NCI-H2227 (cell line): ENCODE measurements at regions not wholly inside any gene's neighbourhood (a gene's known extent, or its start where the extent isn't known, plus 50 kb on each side); places are given as distances from the start of the nearest gene placed in this dataset.

ENCODE experiments used
- DNase-seq: peaks from one replicate; lab custom pipeline; 2025; ENCODE audit not compliant: unreplicated experiment; lab: John Stamatoyannopoulos, UW

DNA sequence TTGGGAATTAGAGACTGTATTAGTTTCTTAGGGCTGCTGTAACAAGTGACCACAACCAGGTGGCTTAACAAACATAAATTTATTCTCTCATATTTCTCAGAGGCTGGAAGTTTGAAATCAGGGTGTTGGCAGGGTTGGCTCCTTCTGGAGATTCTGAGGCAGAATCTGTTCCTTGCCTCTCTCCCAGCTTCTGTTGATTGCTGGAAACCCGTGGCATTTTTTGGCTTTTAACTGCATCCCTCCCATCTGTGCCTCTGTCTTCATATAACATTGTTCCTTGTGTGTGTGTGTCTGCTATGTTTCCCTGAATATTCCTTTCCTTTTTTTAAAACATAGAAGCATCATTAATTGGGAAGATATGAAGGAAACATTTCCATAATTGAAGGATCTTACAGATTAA, 448.1 kb upstream of the DCC start:
- DNase-seq = no peak

DNA sequence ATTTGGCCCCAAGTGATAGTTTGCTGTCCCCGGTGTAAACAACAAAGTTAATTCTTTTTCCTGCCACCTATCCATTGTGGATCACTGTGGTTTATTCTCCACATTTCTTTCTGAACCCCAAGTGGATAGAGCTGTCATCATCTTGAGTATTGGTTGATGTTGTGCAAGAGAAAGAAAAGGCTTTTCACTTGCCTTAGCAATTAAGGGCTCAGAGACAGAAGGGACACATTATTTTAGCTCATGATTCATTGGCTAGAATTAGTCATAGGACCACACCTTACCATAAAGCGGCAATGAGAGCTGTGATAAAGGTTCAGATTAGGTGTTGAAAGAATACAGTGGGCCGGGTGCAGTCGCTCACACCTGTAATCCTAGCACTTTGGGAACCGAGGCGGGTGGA, 442.1 kb upstream of the DCC start:
- DNase-seq = no peak

DNA sequence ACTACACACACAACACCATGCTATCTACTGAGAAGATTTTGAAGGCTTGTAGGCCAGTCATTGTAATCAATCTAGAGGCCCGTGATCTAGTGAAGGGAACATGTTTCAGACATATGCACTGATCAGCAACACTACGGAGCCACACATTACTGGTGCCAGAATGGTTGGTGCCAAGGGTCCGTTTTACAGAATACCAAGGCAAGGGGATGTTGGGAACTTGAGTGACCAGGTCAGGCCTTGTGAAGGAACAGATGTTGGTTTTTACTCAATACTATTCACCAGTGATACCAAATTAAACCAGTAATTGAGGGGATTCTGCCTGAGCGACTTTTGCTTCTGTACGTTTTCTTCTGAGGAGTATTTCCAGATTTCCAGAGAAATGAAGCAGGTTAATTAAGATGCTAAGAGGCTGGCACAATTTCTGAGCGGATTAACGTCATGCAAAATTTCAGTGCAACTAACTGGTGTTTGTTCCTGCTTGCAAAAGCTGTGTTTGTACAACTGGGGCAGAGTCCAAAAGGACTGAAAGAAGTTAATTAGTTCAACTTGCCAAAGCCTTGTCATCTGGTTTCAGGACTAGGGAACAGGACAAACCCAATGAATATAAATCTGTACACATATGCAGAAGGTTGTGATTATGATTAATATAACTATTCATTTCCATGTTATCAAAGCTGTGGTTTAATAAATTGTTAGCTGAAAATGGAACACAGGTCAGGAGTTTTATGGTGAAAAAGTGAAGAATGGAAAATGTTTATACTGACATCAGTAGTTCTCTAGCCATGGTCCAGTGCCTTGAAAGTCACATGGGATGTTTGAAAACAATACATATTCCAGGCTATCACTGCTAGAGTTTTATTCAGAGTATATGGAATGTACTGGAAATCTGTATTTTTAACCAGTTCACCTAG, 432.1 kb upstream of the DCC start:
- no peak for DNase-seq

DNA sequence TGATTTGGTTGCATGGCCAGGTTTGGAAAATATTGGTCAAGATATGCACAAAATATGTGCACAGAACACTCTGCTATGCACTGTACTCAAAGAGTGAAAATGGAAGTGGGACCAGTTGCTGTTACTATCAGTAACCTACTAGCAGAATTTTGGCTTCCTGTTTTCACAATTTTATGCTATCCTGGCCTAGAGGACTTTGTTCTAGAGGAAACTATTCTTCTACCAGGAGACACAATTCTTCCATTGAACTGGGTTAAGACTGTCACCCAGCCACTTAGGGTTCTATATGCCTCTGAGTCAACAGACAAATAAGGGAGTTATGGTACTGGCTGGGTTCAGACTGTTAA, 431.4 kb upstream of the DCC start:
- DNase-seq = no peak

DNA sequence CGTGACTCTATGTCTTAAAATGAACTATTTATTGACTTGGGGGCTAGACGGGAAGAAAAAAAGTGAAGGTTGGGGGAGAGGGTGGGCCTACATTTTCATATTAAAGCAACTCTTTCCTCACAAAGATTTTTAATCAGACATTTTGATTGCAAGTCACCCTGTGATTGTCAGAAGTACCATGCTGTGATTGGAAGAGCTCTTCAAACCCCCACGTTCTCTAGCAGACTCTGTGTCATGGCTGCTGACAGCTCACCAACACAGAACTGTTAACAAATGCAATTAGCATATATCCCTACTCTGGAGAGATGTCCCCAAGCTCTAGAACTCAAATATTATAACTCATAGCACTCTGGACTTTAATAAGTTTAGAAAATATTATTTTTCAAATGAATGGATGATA, 428.4 kb upstream of the DCC start:
- no peak for DNase-seq

- no peak for DNase-seq
Observed at GRCh38 chr18:51912381-51912780, 427.6 kb upstream of the DCC start.

GRCh38 chr18:51915176-51915575, 424.8 kb upstream of the DCC start:
- no peak for DNase-seq

DNA sequence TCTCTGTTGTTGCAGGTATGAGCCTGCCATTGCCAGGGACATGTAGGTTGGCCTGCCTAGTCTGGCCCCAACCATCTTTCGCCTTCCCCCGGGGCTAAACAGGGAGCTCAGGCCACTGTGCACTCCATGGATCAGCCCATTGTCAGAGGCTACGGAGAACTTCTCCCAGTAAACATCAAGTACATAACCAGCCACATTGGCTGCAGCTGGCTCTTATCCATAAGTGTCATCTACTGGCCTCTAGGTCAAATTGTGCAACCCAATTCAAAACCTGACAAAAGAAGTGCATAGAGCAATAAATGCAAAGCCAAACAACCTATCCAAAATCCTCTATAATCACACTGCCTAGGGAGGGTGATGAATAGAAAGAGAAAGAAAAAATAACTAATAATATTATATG, 418.1 kb upstream of the DCC start:
- no peak for DNase-seq

DNA sequence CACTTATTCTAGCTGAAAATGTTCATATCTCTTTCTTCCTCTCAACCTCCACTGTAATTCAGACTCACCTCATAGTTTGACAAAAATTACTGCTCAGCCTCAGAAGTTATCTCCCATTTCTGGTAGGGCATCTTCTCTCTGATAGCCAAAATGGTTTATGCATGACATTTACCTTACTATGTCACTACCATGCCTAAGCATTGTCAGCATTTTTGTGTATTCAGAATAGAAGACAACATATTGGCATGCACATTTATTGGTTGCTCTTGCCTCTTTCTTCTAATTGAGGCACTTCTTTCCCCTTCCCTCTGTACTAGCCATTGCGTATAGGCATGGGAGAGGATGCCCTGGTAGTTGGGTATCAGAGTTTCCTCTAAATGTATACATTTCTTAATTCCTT, 406.1 kb upstream of the DCC start:
- DNase-seq = no peak

GRCh38 chr18:51936115-51936514, 403.9 kb upstream of the DCC start:
- DNase-seq = no peak

GRCh38 chr18:51941999-51942398, 398.0 kb upstream of the DCC start:
- DNase-seq = no peak

DNA sequence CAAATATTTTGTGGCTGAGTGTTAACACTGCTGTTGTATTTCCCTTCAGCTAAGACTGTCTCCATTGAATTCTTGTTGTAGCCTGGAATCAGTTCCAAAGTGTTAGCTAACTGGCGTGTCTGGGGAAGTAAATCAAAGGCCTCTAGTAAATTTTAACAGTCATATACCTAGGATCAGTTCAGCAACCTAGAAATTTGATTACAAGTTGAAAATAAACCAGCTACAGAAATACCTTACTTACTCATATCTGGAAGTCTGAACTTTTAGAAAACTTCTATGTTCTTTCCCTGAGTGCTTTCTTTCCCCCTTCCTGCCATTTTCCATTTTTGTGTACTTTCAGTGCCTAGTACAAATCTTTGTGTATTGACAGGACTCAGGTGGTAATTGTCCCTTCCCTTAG, 396.7 kb upstream of the DCC start:
- DNase-seq = no peak

DNA sequence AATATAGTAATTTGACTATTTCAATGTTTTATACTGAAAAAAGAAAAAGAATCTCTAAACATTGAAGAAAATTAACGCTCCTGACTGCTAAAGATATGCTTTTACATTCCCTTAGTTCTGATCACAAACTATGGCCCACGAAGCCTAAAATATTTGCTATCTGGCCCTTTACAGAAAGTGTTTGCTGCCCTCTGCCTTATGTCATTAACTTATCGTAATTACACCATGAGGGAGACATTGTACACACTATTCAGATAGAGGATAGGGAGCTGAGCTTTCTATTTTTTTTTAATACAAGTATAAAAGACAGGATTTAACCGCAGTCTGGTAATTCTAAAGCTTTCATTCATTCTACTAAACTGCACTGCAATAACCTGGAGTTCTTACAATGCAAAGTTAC, 393.1 kb upstream of the DCC start:
- no peak for DNase-seq

GRCh38 chr18:51952844-51953243, 387.2 kb upstream of the DCC start:
- DNase-seq = no peak

DNA sequence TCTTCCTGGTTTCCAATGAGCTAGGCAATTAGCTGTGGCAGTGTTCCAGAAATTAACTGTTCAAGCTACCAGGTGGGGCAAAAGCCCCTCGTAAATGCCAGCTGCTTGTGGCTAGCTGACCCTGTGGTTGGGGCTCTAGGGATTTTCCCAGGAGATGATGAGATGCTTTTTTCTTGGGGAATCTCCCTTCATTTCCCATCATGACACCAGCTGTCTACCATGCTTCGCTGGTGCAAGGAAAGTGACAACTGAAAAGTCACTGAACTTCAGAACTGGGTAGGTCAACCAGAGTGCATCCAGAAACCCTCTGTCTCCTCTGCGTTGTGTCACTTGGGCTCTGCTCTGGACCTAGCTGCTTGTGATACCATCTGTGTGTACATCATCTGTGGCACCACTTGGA, 386.5 kb upstream of the DCC start:
- DNase-seq = no peak

GRCh38 chr18:51955136-51955535, 384.9 kb upstream of the DCC start:
- DNase-seq = no peak

GRCh38 chr18:51957001-51957400, 383.0 kb upstream of the DCC start:
- DNase-seq = no peak

DNA sequence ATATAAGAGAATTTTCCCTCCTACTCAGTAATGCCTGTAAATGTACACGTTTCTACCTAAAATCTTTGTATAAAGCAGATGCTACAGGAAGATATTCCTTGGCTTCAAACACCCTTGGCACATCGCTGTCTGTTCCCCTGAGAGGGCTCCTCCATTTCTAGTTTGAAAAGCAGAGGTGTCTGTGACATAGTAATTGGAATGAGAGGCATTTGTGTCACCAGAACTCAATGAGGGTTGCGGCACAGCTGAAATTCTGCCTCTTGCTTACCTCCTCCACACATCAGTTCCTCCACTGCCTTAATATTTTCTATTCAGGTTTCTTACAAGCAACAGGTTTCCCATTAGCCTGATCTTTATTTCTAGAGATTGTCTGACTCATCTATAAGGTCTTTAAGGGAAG, 359.9 kb upstream of the DCC start:
- no peak for DNase-seq

DNA sequence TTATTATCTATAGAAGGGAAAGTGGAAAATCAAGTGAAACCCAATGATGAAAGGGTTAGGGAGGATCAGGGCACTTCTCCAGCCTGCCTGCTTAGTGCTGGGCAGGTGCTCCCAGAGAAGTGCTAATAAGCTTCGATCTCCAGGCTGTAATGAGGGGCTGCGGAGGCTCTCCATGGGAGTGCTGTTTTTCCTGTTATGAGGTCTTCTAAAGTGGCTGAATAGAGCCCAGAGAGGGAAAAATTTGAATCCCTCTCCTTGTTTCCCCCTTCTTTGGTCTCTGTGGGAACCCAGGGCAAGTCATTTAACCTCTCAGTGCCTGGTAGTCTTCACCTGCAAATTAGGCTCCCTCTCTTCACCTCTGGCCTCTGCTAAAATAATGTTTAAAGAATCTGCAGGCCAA, 351.7 kb upstream of the DCC start:
- peak; percentile 84 for DNase-seq

GRCh38 chr18:51997129-51997528, 342.9 kb upstream of the DCC start:
- no peak for DNase-seq

GRCh38 chr18:51998066-51998465, 341.9 kb upstream of the DCC start:
- no peak for DNase-seq

DNA sequence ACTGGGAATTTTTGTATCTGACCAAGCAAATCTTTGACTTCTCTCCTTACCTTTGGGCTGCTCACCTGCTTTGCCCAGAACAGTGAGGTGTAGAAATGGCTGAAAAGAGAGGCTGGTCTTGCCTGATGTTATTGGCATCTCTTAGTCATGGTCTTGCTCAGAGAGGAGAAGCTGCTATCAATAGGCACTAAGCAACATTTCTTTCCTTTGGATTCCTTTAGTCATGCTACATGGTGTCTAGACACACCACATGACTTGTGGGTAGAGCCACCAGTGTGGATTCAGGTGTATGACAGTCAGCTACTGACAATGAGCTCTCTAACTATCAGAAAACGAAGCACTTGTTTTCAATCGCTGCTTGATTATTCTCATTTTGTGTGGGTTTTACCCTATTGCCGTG, 341.3 kb upstream of the DCC start:
- no peak for DNase-seq

- no peak for DNase-seq
Observed at GRCh38 chr18:51999351-51999750, 340.6 kb upstream of the DCC start.
